Osteoblast (primary cell): ENCODE measurements at regions not wholly inside any gene's neighbourhood (a gene's known extent, or its start where the extent isn't known, plus 50 kb on each side); places are given as distances from the start of the nearest gene placed in this dataset.

Source experiments
- DNase-seq: peaks from one replicate; pipeline ENCODE4 v3.0.0; 2011; ENCODE audit warnings: low spot score, mixed read lengths; ENCODE audit not compliant: insufficient read length; ENCODE audit errors: missing footprints
- H2AFZ ChIP-seq: 2 replicates; pipeline ENCODE4 v1.6.0; 2011; ENCODE audit warnings: mild to moderate bottlenecking, low read length
- H3K27ac ChIP-seq: 2 replicates; pipeline ENCODE4 v1.5.1; 2011; ENCODE audit warnings: mild to moderate bottlenecking, low read depth, low read length, moderate library complexity
- H3K27me3 ChIP-seq: 2 replicates; pipeline ENCODE4 v1.6.0; 2012; ENCODE audit warnings: mild to moderate bottlenecking, control low read depth, inconsistent platforms, low read length, moderate library complexity; ENCODE audit not compliant: insufficient read depth
- H3K36me3 ChIP-seq: 2 replicates; pipeline ENCODE4 v1.5.1; 2011; ENCODE audit warnings: mild to moderate bottlenecking, low read length, control low read depth, moderate library complexity; ENCODE audit not compliant: insufficient read depth
- H3K4me1 ChIP-seq: 2 replicates; pipeline ENCODE4 v1.5.1; 2011; ENCODE audit warnings: mild to moderate bottlenecking, low read length, control low read depth, moderate library complexity; ENCODE audit not compliant: insufficient read depth
- H3K4me2 ChIP-seq: 2 replicates; pipeline ENCODE4 v1.6.0; 2011; ENCODE audit warnings: mild to moderate bottlenecking, low read length; ENCODE audit not compliant: insufficient read depth
- H3K4me3 ChIP-seq: fragments of 200-600 bp; sonication (generic); 3 replicates; pipeline ENCODE4 v1.5.1; 2012; ENCODE audit warnings: mild to moderate bottlenecking, low read length, inconsistent platforms; ENCODE audit not compliant: insufficient read depth
- H3K79me2 ChIP-seq: 2 replicates; pipeline ENCODE4 v1.6.0; 2012; ENCODE audit warnings: mild to moderate bottlenecking, low read length, control low read depth, inconsistent platforms; ENCODE audit not compliant: insufficient read depth
- H3K9me3 ChIP-seq: 2 replicates; pipeline ENCODE4 v1.5.1; 2011; ENCODE audit warnings: low read depth, low read length, control low read depth
- H4K20me1 ChIP-seq: 2 replicates; pipeline ENCODE4 v1.6.0; 2012; ENCODE audit warnings: mild to moderate bottlenecking, low read length, control low read depth; ENCODE audit not compliant: insufficient read depth
- TF ChIP-seq, protein P1 (sequence below): IDR thresholded peaks from 2 replicates; pipeline ENCODE4 v1.5.1; 2011; ENCODE audit warnings: mild to moderate bottlenecking, low read depth, low read length, moderate library complexity; ENCODE audit errors: extremely low read depth

DNA sequence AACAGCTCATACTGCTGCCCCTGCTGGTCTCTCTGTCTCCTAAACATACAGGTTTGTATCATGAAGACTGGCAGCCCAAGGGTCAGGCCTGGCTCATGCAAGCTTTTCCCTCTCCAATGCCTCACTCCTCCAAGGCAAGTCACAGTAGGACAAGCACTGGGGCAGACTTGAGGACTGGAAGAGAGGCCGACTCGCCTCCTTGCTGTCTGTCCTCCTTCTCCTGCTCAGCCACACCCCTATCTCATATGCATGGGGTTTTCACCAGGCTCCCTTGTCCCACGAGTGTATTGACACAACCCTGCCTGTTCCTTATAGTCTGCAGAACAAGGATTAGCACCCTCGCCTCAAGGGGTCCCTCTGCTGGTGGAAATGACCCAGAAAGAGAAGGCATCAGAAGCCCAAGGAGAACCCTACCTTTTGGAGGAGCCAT, 223.7 kb downstream of the SOX11 start:
- H3K27ac ChIP-seq, result no peak overlapping the region
- H3K4me3 ChIP-seq, result no peak overlapping the region
- no peak overlapping the region for H3K4me2 ChIP-seq
- no peaks in the 10 kb centered on the region for H3K36me3 ChIP-seq
- no peak for DNase-seq
- no peaks in the 10 kb centered on the region for H3K9me3 ChIP-seq
- H2AFZ ChIP-seq, result no peak overlapping the region
- H3K27me3 ChIP-seq, result no peaks in the 10 kb centered on the region
- H3K4me1 ChIP-seq, result no peaks in the 10 kb centered on the region
- no peaks in the 10 kb centered on the region for H3K79me2 ChIP-seq
- H4K20me1 ChIP-seq, result no peaks in the 10 kb centered on the region
- TF ChIP-seq, protein P1, sequence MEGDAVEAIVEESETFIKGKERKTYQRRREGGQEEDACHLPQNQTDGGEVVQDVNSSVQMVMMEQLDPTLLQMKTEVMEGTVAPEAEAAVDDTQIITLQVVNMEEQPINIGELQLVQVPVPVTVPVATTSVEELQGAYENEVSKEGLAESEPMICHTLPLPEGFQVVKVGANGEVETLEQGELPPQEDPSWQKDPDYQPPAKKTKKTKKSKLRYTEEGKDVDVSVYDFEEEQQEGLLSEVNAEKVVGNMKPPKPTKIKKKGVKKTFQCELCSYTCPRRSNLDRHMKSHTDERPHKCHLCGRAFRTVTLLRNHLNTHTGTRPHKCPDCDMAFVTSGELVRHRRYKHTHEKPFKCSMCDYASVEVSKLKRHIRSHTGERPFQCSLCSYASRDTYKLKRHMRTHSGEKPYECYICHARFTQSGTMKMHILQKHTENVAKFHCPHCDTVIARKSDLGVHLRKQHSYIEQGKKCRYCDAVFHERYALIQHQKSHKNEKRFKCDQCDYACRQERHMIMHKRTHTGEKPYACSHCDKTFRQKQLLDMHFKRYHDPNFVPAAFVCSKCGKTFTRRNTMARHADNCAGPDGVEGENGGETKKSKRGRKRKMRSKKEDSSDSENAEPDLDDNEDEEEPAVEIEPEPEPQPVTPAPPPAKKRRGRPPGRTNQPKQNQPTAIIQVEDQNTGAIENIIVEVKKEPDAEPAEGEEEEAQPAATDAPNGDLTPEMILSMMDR, result peak; percentile 39

DNA sequence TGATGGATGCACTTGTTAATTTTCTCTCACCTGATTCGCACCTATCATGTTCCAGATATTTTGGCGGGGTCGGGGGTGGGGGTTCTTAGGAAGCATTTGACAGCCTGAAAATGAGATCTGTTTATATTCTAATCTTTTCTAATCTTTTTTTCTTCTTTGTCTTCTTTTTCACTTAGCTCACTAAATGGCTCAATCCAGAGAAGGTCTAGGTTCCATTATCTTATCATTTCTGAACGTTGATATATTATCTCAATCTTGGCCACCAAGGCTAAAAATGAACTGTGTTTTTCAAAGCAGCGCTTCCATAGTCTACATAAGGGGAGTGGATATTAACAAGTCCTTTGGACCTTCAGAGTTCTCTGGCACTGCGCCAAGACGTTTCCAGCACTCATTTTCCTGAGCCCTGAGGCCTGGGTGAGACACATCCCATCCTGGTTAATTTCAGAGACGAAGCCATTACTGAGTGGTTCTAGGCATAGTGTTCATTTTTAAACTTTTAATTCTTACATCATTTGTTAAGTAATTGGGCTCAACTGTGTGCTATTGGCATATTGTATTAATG, 229.0 kb downstream of the SOX11 start:
- Histone ChIP-seq H3K36me3 (no peaks in the 10 kb centered on the region), H3K9me3 (no peaks in the 10 kb centered on the region), H3K79me2 (no peaks in the 10 kb centered on the region), H4K20me1 (no peaks in the 10 kb centered on the region), H3K4me3 (no peak overlapping the region), H3K4me1 (no peaks in the 10 kb centered on the region), H3K27ac (no peak overlapping the region), H3K4me2 (no peak overlapping the region), H3K27me3 (no peaks in the 10 kb centered on the region), H2AFZ (no peak overlapping the region)
- TF ChIP-seq, protein P1, result no peak
- DNase-seq, result no peak

DNA sequence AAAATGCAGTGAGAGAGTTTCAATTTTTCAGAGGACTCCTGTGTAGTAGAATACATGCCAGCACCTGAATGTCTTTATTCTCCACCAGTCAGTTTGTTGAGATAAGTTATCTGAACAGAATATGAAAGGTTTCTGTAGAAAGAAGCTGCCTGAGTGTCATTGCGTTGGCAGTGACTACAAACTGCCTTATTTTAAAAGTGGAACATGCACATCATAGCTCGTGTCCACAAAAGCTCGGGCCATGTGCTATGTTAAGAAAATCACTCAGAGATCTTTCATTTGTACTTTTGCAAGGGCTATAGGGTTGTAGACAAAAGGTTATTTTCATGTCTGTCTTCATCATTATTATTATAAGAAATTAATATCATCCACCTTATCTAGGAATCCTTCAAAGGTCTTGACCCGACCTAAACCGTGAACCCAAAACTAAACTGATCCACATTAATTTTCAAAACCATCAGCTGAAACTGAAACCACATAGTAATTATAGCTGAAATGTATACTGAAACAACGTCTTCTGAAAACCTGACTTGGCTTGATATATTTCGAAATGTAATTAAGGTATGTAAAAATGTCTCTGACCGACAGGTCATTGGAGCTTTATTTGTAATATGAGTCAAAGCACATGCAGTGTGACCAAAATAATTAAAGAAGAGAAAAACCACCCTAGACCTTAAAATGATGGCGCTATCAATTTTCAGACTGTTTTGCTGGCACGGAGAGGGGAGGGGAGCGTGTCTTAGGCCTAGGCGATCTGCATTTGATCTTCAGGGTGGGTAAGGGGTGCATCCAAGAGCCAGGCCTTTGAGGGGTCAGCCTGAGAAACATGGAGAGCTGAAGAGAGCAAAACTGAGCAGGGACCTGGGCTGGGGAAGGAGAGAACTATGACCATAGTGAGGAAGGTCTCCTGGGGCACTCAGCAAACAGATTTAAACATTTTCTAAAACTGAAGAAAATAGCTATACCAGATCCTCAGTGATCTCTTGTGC, 232.1 kb downstream of the SOX11 start:
- Histone ChIP-seq H3K4me2 (no peak overlapping the region), H3K79me2 (no peaks in the 10 kb centered on the region), H3K36me3 (no peaks in the 10 kb centered on the region), H3K27ac (no peak overlapping the region), H3K9me3 (no peaks in the 10 kb centered on the region), H3K27me3 (no peaks in the 10 kb centered on the region), H3K4me1 (no peaks in the 10 kb centered on the region), H4K20me1 (no peaks in the 10 kb centered on the region), H2AFZ (no peak overlapping the region), H3K4me3 (no peak overlapping the region)
- no peak for DNase-seq
- TF ChIP-seq, protein P1, result no peak

DNA sequence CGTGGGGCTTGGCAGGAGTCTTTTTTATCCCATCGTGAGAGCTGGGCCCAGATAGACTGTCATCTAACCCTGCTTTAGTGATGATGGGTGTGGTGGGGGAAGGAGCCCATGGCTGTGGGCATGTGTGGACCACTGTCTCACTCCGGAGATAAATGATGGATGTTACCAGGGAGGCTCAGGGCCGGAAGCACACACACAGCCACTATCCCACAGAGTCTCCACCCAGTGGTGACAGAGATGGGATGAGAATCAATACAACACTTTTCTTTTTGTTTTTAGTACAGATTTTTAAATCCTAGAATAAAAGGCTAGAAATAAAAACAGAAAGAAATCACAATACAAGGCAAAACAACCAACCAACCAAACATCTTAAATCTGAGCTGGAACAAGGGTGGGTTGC, 233.4 kb downstream of the SOX11 start:
- H3K4me1 ChIP-seq, result no peaks in the 10 kb centered on the region
- no peak for DNase-seq
- H3K9me3 ChIP-seq, result no peaks in the 10 kb centered on the region
- H2AFZ ChIP-seq, result no peak overlapping the region
- H3K27ac ChIP-seq, result no peak overlapping the region
- no peak overlapping the region for H3K4me2 ChIP-seq
- TF ChIP-seq, protein P1, result no peak
- H3K79me2 ChIP-seq, result no peaks in the 10 kb centered on the region
- H4K20me1 ChIP-seq, result no peaks in the 10 kb centered on the region
- no peaks in the 10 kb centered on the region for H3K36me3 ChIP-seq
- no peaks in the 10 kb centered on the region for H3K27me3 ChIP-seq
- no peak overlapping the region for H3K4me3 ChIP-seq
